Gastroesophageal sphincter (tissue), 3 donors: ENCODE measurements at regions not wholly inside any gene's neighbourhood (a gene's known extent, or its start where the extent isn't known, plus 50 kb on each side); places are given as distances from the start of the nearest gene placed in this dataset.

Experiments used
- EP300 ChIP-seq: sonication (generic); formaldehyde crosslinking; IDR thresholded peaks from one replicate; pipeline ENCODE4 v1.6.1; 2017; ENCODE audit warnings: antibody characterized with exemption, mild to moderate bottlenecking
- POLR2A ChIP-seq, 2 donors: fragments of 450-650 bp; IDR thresholded peaks; one replicate each; pipeline ENCODE4 v1.6.1; 2017; ENCODE audit warnings: antibody characterized with exemption in 2 of 2, mild to moderate bottlenecking in 2 of 2, moderate library complexity in 1 of 2
- POLR2AphosphoS5 ChIP-seq: sonication (generic); formaldehyde crosslinking; IDR thresholded peaks from one replicate; pipeline ENCODE4 v1.6.1; 2017; ENCODE audit warnings: antibody characterized with exemption
- TF ChIP-seq, protein P1 (sequence below), 4 experiments: fragments of 200-600 bp in 2 of 4; fragments of 450-650 bp in 2 of 4; sonication (generic) in 1 of 4; IDR thresholded peaks; one replicate each; pipeline ENCODE4 v1.5.1; 2017 to 2019; ENCODE audit warnings: antibody characterized with exemption in 4 of 4, mild to moderate bottlenecking in 2 of 4, moderate library complexity in 2 of 4

DNA sequence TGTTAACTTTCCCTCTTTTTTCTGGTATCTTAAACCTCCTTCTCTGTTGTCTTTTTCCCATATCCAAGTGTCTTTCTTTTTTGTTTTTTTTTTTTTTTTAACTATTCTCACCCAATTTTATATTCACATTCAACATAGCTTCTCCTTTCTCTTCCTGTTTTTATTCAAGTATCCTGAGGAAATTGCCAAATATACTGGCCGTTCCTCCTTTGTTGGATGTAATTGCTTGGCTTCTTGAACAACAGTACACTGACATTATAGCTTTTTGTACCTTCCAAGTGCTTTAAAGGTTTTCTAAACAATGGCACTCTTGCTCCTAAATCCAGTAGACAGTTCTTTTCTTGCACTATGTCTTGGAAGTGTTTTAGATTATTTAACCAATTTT is 1146.8 kb downstream of the MAT2B start:
- TF ChIP-seq POLR2A (IDR thresholded peaks at IDR 0.05) (no peak), POLR2AphosphoS5 (no peak), EP300 (no peak)
- TF ChIP-seq, protein P1, sequence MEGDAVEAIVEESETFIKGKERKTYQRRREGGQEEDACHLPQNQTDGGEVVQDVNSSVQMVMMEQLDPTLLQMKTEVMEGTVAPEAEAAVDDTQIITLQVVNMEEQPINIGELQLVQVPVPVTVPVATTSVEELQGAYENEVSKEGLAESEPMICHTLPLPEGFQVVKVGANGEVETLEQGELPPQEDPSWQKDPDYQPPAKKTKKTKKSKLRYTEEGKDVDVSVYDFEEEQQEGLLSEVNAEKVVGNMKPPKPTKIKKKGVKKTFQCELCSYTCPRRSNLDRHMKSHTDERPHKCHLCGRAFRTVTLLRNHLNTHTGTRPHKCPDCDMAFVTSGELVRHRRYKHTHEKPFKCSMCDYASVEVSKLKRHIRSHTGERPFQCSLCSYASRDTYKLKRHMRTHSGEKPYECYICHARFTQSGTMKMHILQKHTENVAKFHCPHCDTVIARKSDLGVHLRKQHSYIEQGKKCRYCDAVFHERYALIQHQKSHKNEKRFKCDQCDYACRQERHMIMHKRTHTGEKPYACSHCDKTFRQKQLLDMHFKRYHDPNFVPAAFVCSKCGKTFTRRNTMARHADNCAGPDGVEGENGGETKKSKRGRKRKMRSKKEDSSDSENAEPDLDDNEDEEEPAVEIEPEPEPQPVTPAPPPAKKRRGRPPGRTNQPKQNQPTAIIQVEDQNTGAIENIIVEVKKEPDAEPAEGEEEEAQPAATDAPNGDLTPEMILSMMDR (IDR thresholded peaks at IDR 0.05): no peak
